Hepatocyte (in vitro differentiated cells): ENCODE measurements at regions not wholly inside any gene's neighbourhood (a gene's known extent, or its start where the extent isn't known, plus 50 kb on each side); places are given as distances from the start of the nearest gene placed in this dataset.

Experiments
- CTCF ChIP-seq: fragments of 200-600 bp; sonication (generic); IDR thresholded peaks from 2 replicates; pipeline ENCODE4 v1.5.1; 2016; ENCODE audit warnings: antibody characterized with exemption, mild to moderate bottlenecking; ENCODE audit not compliant: poor library complexity
- EZH2 ChIP-seq: fragments of 200-600 bp; sonication (generic); IDR thresholded peaks from 2 replicates; pipeline ENCODE4 v1.6.1; 2016; ENCODE audit warnings: antibody characterized with exemption, mild to moderate bottlenecking, borderline replicate concordance

GRCh38 chr7:54931532-54931931 lies 87.3 kb upstream of the EGFR start:
- TF ChIP-seq CTCF (no peak), EZH2 (no peak)
